ENCODE measurements at regions not wholly inside any gene's neighbourhood (a gene's known extent, or its start where the extent isn't known, plus 50 kb on each side); places are given as distances from the start of the nearest gene placed in this dataset.

DNA sequence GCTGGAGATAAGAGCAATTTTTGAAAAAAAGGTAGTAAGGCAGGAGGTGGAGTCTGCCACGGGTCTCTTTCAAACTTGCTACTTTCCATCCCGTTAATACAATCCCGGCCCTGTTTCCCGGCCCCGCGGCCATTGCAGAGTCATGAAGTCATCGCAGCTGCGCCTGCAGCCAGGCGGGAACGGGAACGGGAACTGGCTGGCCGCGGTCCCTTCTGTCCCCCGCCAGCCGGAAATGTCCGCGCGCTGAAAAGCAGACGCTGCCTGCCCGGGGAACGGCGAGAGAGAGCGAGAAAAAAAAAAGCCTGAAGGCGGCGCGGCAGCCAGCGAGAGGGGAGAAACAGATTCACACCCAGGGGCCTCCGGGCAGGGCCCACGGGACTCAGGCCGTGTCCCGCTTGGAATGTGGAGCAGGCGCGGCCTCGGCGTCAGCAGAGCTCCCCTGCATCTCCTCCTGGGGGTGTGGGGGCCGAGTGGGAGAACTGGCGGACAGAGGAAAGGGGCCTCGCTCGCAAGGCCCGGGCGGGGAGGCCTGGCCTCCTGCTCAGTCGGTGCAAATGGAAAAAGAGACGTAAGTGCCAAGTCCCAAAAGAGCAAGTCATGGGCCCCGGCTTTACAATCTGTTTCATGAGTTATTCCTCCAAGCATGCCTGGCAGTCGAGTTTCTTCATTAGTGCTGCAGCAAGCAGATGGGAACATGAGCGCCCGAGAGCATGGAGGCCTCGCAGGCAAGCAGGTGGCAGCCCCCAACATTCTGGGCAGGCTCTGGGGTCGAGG is 201.2 kb upstream of the GAS1 start:
- peak in 2 of 3 donors; percentile 14 to 19 for DNase-seq (ENCODE audit: low read depth in 2 of 3, low spot score in 2 of 3)

GRCh38 chr9:87149799-87150198 is 202.5 kb upstream of the GAS1 start:
- no peak for DNase-seq (ENCODE audit: low read depth in 2 of 3, low spot score in 2 of 3)

- DNase-seq (ENCODE audit: low read depth in 2 of 3, low spot score in 2 of 3), result no peak
Measured at GRCh38 chr9:87152256-87152655, 204.9 kb upstream of the GAS1 start.

- no peak for DNase-seq (ENCODE audit: low read depth in 2 of 3, low spot score in 2 of 3)
Measured at GRCh38 chr9:87156247-87156646, 208.9 kb upstream of the GAS1 start.

DNA sequence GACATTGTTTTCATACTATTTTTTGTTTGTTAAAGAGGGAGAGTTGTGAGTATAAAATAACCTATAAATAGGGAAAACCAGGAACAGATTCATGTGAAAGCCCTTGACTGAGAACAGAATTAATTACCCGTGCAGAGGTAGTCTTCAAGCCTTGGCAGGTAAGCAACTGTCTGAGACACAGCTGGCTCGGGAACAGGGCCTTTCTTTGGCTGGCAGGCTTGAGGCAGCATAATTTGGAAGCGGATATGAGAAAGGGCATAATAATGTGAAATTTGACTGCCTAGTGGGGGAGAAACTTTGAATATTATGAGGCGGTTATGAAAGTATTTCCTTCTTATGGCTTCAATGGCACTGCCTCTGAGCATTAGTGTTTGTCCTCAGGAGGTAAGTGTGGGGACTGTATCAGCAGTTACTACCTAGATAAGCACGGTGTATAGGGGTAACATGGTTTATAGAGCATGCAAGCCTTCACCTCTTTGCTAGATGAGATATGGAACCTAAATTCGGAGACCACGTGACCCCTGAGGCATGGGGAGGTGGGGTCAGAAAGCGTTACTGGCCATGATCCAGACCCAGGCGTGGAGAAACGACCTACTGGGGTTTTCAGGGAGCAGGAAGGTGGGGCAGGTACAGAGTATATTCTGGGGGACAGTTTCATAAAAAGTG is 210.2 kb upstream of the GAS1 start:
- no peak for DNase-seq (ENCODE audit: low read depth in 2 of 3, low spot score in 2 of 3)

GRCh38 chr9:87158765-87159164 is 211.5 kb upstream of the GAS1 start:
- no peak for DNase-seq (ENCODE audit: low read depth in 2 of 3, low spot score in 2 of 3)

DNA sequence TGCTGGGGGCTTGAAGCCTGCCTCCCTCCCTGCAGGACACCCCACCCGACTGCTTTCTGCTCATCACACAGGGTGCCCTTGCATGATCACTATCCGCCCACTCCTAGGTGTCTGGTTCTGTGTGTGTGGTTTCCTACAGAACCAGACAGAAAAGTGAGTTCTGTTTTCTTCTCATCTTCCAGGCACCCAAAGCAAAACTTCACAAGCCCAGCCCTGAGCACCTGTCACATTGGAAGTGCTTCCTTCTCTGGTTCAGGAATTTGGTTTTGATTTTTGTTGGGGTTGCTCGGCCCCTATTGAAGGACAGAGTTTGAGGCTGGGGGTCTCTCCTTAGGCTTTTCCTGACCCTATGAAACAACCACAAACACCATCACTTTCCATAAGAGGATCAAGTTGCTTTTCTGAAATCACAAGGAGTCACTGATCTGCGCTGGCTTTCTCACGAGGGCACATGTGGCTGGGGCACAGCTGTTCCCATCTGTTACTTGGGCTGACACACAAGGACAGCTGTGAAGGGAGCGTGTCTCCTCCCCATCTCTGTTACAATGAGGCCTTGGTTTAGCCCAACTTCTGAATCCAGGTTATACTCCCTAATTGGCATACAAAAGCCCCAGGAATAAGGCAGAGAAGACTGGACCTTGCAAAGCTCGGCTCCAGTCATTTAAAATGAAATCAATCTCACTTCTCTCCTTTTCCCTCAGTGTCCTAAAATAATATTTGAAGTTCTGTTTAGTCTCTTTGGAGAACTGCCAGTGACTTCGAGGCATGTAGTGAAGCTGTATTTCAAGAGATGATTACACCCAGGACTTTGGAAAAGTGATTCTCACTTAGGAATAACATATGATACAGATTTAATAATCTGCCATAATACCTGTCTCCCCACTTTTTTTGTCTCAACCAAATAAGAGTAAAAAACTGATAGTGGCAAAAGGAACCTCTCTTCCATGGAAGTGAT is 213.1 kb upstream of the GAS1 start:
- DNase-seq (ENCODE audit: low read depth in 2 of 3, low spot score in 2 of 3), result no peak

- no peak for DNase-seq (ENCODE audit: low read depth in 2 of 3, low spot score in 2 of 3)
Measured at GRCh38 chr9:87167161-87167560, 219.9 kb upstream of the GAS1 start.

- DNase-seq (ENCODE audit: low read depth in 2 of 3, low spot score in 2 of 3), result no peak
Measured at GRCh38 chr9:87167582-87167981, 220.3 kb upstream of the GAS1 start.

DNA sequence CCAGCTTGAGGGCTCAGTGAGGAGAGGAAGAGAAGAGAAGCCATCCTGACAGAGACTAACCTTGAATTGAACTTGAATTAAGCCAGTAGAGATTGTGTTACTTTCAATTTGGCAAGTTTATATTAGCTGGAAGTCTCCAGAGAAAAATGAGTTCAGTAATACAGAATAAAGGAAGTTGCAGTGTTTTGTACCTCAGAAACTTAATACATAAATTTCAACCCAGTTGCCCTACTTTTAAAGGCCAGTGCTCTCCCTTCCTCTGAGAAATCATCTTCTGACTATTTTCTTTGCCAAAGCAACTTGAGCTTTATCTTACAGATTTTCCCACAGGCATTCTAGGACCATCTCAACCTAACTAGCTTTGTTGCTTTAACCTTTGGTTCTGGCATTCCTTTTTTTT is 231.0 kb upstream of the GAS1 start:
- no peak for DNase-seq (ENCODE audit: low read depth in 2 of 3, low spot score in 2 of 3)

DNA sequence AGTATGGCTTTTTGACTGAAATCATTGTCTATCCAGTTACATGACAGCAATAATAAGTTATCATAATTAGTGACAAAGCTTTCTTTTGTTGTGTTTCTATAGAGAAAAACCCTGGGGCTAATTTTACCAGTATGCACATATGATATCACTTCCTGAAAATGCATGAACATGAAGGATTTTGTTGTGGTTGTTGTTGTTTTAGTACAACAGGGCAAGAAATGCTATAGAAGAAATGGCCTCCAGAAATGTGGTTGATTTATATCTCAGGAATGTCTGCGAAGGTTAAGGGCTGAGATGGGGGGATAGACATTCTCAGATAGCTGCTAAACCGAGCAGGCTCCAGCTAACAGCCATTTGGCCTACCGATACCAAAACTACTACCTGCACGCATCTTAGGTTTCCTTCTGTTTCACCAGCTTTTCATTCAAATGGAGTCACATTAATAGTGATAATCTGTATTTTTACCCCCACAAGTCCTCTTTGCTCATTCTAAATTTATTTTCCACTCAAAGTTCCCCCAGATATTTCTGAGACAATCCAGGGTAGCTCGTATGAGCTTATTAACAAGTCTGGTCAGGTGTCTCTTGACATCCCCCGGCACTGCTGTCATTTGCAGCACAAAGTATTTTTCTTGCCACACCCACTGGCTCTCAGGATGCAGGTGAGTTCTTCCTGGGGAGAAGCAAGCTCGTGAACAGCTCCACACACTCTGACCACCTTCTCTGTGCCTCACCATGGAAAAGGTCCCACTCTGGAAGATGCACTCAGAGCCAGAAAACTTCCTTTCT is 232.4 kb upstream of the GAS1 start:
- no peak for DNase-seq (ENCODE audit: low read depth in 2 of 3, low spot score in 2 of 3)

- no peak for DNase-seq (ENCODE audit: low read depth in 2 of 3, low spot score in 2 of 3)
Measured at GRCh38 chr9:87180361-87180760, 233.1 kb upstream of the GAS1 start.

DNA sequence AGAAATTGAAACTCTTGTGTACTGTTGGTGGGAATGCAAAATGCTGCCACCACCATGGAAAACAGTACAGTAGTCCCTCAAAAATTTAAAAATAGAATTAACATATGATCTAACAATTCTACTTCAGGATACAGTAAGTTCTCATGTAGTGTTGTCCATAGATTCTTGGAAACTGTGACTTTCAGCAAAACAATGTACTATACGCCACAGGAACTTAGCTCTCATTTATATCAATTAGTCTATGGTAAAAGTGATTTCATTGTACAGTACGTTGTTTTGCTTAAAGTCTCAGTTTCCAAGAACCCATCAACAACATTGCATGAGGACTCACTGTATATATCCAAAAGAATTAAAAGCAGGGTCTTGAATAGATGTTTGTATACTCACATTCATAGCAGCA is 233.5 kb upstream of the GAS1 start:
- DNase-seq (ENCODE audit: low read depth in 2 of 3, low spot score in 2 of 3), result no peak

DNA sequence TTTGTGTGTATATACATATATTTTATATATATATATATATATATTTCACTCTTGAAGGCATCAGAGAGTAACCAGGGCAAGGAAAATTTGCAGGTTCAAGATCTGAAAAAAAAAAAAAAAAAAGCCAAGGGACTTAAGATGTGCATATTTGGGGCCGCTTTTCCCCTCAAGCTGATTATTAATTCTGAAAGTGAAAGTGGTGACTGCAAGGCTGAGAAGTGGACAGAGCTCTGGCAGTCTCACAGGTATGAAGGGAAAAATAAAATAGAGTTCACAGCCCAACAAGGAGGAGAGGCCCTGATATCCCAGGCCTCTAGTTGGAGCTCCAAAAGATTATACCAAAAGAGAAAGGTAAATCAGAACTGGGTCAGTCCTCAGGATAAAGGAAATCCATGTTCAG is 234.4 kb upstream of the GAS1 start:
- no peak for DNase-seq (ENCODE audit: low read depth in 2 of 3, low spot score in 2 of 3)

DNA sequence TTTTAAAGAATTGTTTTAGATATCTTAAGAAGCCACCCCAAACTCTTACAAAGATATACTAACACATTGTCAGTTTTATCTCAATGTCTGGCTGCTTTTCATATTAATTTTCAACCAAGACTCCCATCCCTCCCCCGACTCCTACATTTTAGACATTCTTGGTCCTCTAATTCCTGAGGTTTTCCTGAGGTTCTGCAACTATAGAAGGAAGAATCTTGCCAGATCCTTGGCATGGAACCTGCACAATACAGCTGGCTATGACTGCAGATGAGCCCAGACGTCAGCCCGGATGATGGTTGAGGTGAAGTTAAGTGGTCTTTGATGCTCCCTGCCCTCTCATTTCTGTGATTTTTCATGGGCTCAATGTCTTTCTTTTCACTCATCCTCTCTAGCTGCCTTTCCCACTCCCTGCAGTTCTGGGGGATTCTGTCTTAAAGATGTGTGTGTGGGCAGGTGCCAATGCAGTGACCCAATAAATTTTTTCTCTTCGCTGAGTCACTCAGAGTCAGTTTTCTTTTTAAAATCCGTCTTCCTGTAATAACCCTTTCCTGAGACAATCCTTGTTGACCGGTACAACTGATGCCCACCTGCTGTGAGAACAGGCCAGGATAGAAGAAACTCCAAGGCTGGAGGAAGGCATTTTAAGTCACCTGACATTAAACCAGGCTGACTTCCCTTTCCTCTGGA is 237.8 kb upstream of the GAS1 start:
- DNase-seq (ENCODE audit: low read depth in 2 of 3, low spot score in 2 of 3), result no peak

DNA sequence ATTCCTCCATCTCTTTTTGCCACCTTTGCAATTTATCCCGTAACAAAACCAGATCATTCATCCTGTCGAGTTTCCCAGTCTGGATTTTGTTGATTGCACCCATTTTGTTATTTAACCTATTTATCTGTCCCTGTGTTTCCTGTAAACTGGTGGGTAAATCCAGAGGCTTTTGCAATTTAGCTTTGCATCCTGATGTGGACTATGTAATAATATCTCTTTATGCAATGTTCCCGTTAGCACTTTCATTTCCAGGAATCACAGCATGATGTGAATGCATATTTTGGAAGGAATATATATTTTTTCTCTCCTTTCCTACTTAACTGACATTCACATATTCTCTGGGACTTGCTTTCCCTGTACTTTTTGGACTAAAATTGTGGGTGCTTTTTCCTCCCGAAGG is 240.3 kb upstream of the GAS1 start:
- DNase-seq (ENCODE audit: low read depth in 2 of 3, low spot score in 2 of 3), result no peak

DNA sequence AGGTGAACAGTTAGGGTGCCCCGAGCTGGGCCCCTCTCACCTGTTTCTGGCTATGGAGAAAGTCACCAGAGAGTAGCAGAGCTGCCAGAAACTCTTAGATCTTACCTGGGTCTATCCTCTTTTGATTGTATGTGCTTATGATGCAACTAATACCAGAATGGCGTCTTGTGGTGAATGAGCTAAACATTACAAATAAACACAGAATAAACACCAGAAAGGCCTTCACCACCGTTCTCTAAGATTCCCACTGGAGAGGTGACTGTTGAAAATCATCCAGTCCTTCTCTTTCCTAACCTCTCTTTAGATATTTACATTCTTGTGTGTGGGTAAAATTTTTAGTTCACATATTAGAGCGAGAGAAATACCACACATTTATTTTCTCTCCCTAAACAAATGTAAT is 241.7 kb upstream of the GAS1 start:
- no peak for DNase-seq (ENCODE audit: low read depth in 2 of 3, low spot score in 2 of 3)

GRCh38 chr9:87193151-87193550 is 245.8 kb upstream of the GAS1 start:
- no peak for DNase-seq (ENCODE audit: low read depth in 2 of 3, low spot score in 2 of 3)

DNA sequence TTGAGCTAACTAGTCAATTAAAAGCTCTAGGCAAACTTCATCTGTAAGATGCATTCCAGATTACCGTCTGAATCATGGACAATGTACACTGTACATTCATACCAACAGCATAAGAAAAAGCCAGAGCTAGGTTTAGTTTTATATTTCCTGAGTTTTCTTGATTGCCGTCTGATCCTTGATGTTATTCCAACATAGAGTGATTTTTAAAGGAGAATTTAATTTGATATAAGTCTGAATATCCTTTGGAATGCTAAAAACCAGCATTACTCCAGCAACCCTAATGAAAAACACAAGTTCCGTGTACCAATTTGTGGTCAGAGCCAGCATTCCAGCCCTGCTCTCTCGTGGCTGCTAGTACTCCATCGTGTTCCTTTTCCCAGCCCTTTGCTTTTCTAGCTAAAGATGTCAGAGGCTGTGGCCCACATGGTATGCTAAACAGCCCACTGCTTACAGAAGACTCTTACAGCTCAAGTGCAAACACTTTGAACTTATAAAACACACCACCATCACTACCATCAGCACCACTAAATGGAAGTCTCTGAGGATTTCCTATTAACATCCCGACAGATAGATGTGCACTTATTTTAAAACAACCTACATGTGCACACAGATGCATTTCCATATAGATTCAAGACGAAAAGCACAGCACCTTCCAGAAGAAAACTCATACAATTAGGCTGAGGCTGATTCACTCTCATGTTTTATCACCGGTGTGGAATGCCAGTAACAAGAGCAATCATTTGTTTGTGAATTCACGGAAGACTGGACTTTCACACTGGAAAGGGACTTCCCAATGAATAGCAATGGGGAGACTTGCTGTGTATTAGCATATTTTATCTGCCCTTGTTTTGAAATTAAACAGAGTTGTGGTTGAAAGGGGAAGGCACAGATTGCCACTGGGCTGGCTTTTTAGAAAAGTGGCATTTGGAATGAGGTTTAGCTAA is 246.9 kb upstream of the GAS1 start:
- DNase-seq (ENCODE audit: low read depth in 2 of 3, low spot score in 2 of 3), result no peak

Data from hematopoietic multipotent progenitor cell (in vitro differentiated cells).